Endodermal cell (in vitro differentiated cells): ENCODE measurements at regions not wholly inside any gene's neighbourhood (a gene's known extent, or its start where the extent isn't known, plus 50 kb on each side); places are given as distances from the start of the nearest gene placed in this dataset.

ENCODE experiments used
- DNase-seq: peaks from one replicate; pipeline ENCODE4 v3.0.0-alpha.2; 2017
- H3K27ac ChIP-seq: 2 replicates; pipeline ENCODE4 v1.5.1; 2013; ENCODE audit warnings: mild to moderate bottlenecking, low read depth, low read length, moderate library complexity
- H3K27me3 ChIP-seq: 2 replicates; pipeline ENCODE4 v1.6.1; 2013; ENCODE audit warnings: mild to moderate bottlenecking, low read length, moderate library complexity; ENCODE audit not compliant: insufficient read depth, control insufficient read depth, poor library complexity, severe bottlenecking
- H3K36me3 ChIP-seq: 2 replicates; pipeline ENCODE4 v1.7.0; 2013; ENCODE audit warnings: mild to moderate bottlenecking, low read length, moderate library complexity; ENCODE audit not compliant: control insufficient read depth, insufficient read depth
- H3K4me1 ChIP-seq: one replicate; pipeline ENCODE4 v1.7.0; 2013; ENCODE audit warnings: low read length; ENCODE audit not compliant: control insufficient read depth, insufficient read depth
- H3K4me3 ChIP-seq: 2 replicates; pipeline ENCODE4 v1.5.1; 2013; ENCODE audit warnings: mild to moderate bottlenecking, low read length, moderate library complexity
- H3K9ac ChIP-seq: 2 replicates; pipeline ENCODE4 v1.6.1; 2013; ENCODE audit warnings: mild to moderate bottlenecking, low read length, moderate library complexity; ENCODE audit not compliant: poor library complexity, severe bottlenecking; ENCODE audit errors: extremely low read depth
- H3K9me3 ChIP-seq: 2 replicates; pipeline ENCODE4 v1.6.1; 2013; ENCODE audit warnings: mild to moderate bottlenecking, low read length, moderate library complexity; ENCODE audit not compliant: control insufficient read depth
- H3K27ac Mint-ChIP-seq: 2 replicates; pipeline ENCODE4 v1.8.0; 2020; ENCODE audit warnings: mixed read lengths
- H3K27me3 Mint-ChIP-seq: 2 replicates; pipeline ENCODE4 v1.8.0; 2021; ENCODE audit warnings: mild to moderate bottlenecking, mixed read lengths; ENCODE audit not compliant: insufficient read depth
- H3K36me3 Mint-ChIP-seq: 2 replicates; pipeline ENCODE4 v1.8.0; 2020; ENCODE audit warnings: low read depth, mixed read lengths
- H3K4me1 Mint-ChIP-seq: 2 replicates; pipeline ENCODE4 v1.8.0; 2020; ENCODE audit warnings: mixed read lengths
- H3K4me3 Mint-ChIP-seq: 2 replicates; pipeline ENCODE4 v1.8.0; 2020; ENCODE audit warnings: mild to moderate bottlenecking, moderate library complexity, mixed read lengths
- H3K9me3 Mint-ChIP-seq: 2 replicates; pipeline ENCODE4 v1.8.0; 2020; ENCODE audit warnings: mild to moderate bottlenecking, mixed read lengths
- CTCF ChIP-seq: fragments of 200-600 bp; sonication (generic); conservative IDR thresholded peaks from 2 replicates; pipeline ENCODE4 v1.5.0; 2021; ENCODE audit warnings: antibody characterized with exemption, mild to moderate bottlenecking
- WGBS, 2 experiments: methylation state at CpG; one replicate each; pipeline versions ENCODE4 v1.1.5 to v1.1.7; 2013; ENCODE audit warnings: missing lambda C conversion rate in 2 of 2, mixed read lengths in 1 of 2; ENCODE audit not compliant: insufficient coverage in 1 of 2, insufficient read length in 1 of 2; 5-methylcytosine and 5-hydroxymethylcytosine counted together

DNA sequence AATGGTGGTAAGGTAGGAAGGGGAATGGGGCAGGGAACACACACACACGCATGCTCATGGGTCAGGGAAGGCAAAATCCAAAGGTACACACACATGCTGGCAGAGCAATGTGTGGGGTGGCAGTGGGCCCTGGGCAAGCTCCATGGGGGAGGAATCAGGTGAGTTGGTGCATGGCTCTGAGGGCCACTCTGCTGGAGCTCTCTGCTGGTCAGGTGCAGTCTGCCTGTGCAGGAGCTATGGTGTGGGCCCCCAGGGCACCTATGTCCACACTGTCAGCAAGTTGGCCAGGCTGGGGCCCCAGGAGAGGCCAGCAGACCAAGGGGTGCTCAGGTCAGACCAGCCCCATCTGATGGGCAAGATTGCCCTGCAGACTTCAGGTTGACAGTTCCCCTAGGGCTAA, 90.1 kb upstream of the GAP43 start:
- H3K4me1 ChIP-seq = no peaks in the 10 kb centered on the region
- H3K4me3 Mint-ChIP-seq = no peak overlapping the region
- WGBS, 2 experiments = 88 to 97% methylated on average over 1 of the region's 1 CpG

GRCh38 chr3:115536171-115536570, 87.1 kb upstream of the GAP43 start:
- 88 to 96% methylated on average over 2 of the region's 2 CpGs for WGBS, 2 experiments
- no peak overlapping the region for H3K27ac Mint-ChIP-seq
- Histone ChIP-seq H3K27me3 (no peaks in the 10 kb centered on the region), H3K4me3 (no peak overlapping the region), H3K4me1 (no peaks in the 10 kb centered on the region), H3K9me3 (no peaks in the 10 kb centered on the region), H3K9ac (no peak overlapping the region), H3K36me3 (no peaks in the 10 kb centered on the region), H3K27ac (no peak overlapping the region)
- no peaks in the 10 kb centered on the region for H3K36me3 Mint-ChIP-seq
- no peaks in the 10 kb centered on the region for H3K27me3 Mint-ChIP-seq
- TF ChIP-seq CTCF = no peak
- H3K4me1 Mint-ChIP-seq = no peaks in the 10 kb centered on the region
- no peak for DNase-seq
- no peaks in the 10 kb centered on the region for H3K9me3 Mint-ChIP-seq
- H3K4me3 Mint-ChIP-seq = no peak overlapping the region

More for the DNA sequence above, 90.1 kb upstream of the GAP43 start:
- Histone ChIP-seq H3K9me3 (no peaks in the 10 kb centered on the region), H3K9ac (no peak overlapping the region), H3K27me3 (no peaks in the 10 kb centered on the region), H3K27ac (no peak overlapping the region), H3K36me3 (no peaks in the 10 kb centered on the region), H3K4me3 (no peak overlapping the region)
- no peaks in the 10 kb centered on the region for H3K27me3 Mint-ChIP-seq
- no peaks in the 10 kb centered on the region for H3K36me3 Mint-ChIP-seq
- H3K4me1 Mint-ChIP-seq = peaks cover 2% of the 10 kb centered on the region
- no peak for DNase-seq
- H3K9me3 Mint-ChIP-seq = no peaks in the 10 kb centered on the region
- no peak for TF ChIP-seq CTCF
- H3K27ac Mint-ChIP-seq = no peak overlapping the region

GRCh38 chr3:115537669-115538068, 85.6 kb upstream of the GAP43 start:
- DNase-seq = no peak
- Histone ChIP-seq H3K27ac (no peak overlapping the region), H3K27me3 (no peaks in the 10 kb centered on the region), H3K4me1 (no peaks in the 10 kb centered on the region), H3K36me3 (no peaks in the 10 kb centered on the region), H3K9ac (no peak overlapping the region), H3K4me3 (no peak overlapping the region), H3K9me3 (no peaks in the 10 kb centered on the region)
- no peaks in the 10 kb centered on the region for H3K27me3 Mint-ChIP-seq
- no peak overlapping the region for H3K27ac Mint-ChIP-seq
- no peak overlapping the region for H3K4me3 Mint-ChIP-seq
- 94% methylated on average over 3 of the region's 3 CpGs; no CpG with 5 or more reads in 1 of the 2 experiments for WGBS, 2 experiments
- no peak for TF ChIP-seq CTCF
- no peaks in the 10 kb centered on the region for H3K4me1 Mint-ChIP-seq
- no peaks in the 10 kb centered on the region for H3K36me3 Mint-ChIP-seq
- no peaks in the 10 kb centered on the region for H3K9me3 Mint-ChIP-seq
